Gastrocnemius medialis (tissue), 4 donors: ENCODE measurements at regions not wholly inside any gene's neighbourhood (a gene's known extent, or its start where the extent isn't known, plus 50 kb on each side); places are given as distances from the start of the nearest gene placed in this dataset.

ENCODE experiments used
- ATAC-seq, 2 donors: fragments of 150-250 bp; one replicate each; pipeline ENCODE4 v1.9.1; 2016
- DNase-seq, 2 donors: peaks; one replicate each; pipeline ENCODE4 v3.0.0-alpha.2; 2019
- H3K27ac ChIP-seq, 4 donors: fragments of 200-600 bp; sonication (generic); 1 replicate in 1 of 4; 2 replicates in 3 of 4; pipeline ENCODE4 v1.5.1; 2016 to 2018; ENCODE audit warnings: mild to moderate bottlenecking in 2 of 4, moderate library complexity in 1 of 4
- H3K27me3 ChIP-seq, 3 donors: fragments of 200-600 bp; sonication (generic) in 2 of 3; 1 replicate in 1 of 3; 2 replicates in 2 of 3; pipeline versions ENCODE4 v1.5.1 to v1.6.0; 2016 to 2019; ENCODE audit warnings: mild to moderate bottlenecking in 1 of 3, moderate library complexity in 1 of 3
- H3K36me3 ChIP-seq, 2 donors: fragments of 200-600 bp; sonication (generic) in 1 of 2; one replicate each; pipeline ENCODE4 v1.5.1; 2017 to 2018
- H3K4me1 ChIP-seq, 2 donors: fragments of 200-600 bp; sonication (generic) in 1 of 2; one replicate each; pipeline ENCODE4 v1.5.1; 2016 to 2017; ENCODE audit warnings: mild to moderate bottlenecking in 2 of 2
- H3K4me3 ChIP-seq, 4 donors: fragments of 200-600 bp; sonication (generic) in 3 of 4; 1 replicate in 1 of 4; 2 replicates in 3 of 4; pipeline ENCODE4 v1.5.1; 2016 to 2019; ENCODE audit warnings: mild to moderate bottlenecking in 2 of 4
- H3K9me3 ChIP-seq, 3 donors: fragments of 200-600 bp; sonication (generic) in 2 of 3; 1 replicate in 1 of 3; 2 replicates in 2 of 3; pipeline ENCODE4 v1.5.1; 2016 to 2019
- CTCF ChIP-seq, 5 experiments: fragments of 450-650 bp in 3 of 5; fragments of 200-600 bp in 2 of 5; sonication (generic) in 2 of 5; IDR thresholded peaks in 4 of 5; conservative IDR thresholded peaks in 1 of 5; 1 replicate in 4 of 5; 2 replicates in 1 of 5; pipeline ENCODE4 v1.5.1; 2016 to 2019; ENCODE audit warnings: antibody characterized with exemption in 5 of 5, mild to moderate bottlenecking in 3 of 5, moderate library complexity in 3 of 5
- POLR2A ChIP-seq, 2 donors: fragments of 450-650 bp; IDR thresholded peaks; one replicate each; pipeline ENCODE4 v1.6.1; 2017; ENCODE audit warnings: antibody characterized with exemption in 2 of 2, mild to moderate bottlenecking in 2 of 2, moderate library complexity in 2 of 2
- in situ Hi-C, 4 donors: fragments of 200-750 bp; cut with MboI; loops; one replicate each; pipeline versions ENCODE4 v1.15.0 to v1.8.0; 2017; ENCODE audit warnings: low sequenced_read_pairs in 4 of 4
- intact Hi-C: fragments of 100-400 bp; cut with DNase I; formaldehyde crosslinking; loops from one replicate; pipeline ENCODE4 v1.15.1; 2023; ENCODE audit warnings: low total_unique reads

GRCh38 chr17:34118564-34118963, 136.5 kb upstream of the CCL2 start:
- H3K36me3 ChIP-seq: no peaks in the 10 kb centered on the region
- H3K9me3 ChIP-seq: no peaks in the 10 kb centered on the region
- no peak overlapping the region for H3K27ac ChIP-seq
- H3K27me3 ChIP-seq: peaks cover 0 to 4% (median 0%) of the 10 kb centered on the region in 3 donors
- DNase-seq (peak in 1 of 2 donors; percentile 14), ATAC-seq (peak in 1 of 2 donors; percentile 50)
- TF ChIP-seq POLR2A (IDR thresholded peaks at IDR 0.05) (no peak), CTCF (IDR thresholded peaks at IDR 0.05 in 4 of 5, conservative IDR thresholded peaks at IDR 0.05 in 1 of 5) (no peak)
- intact Hi-C loops (no loop called here), in situ Hi-C loops (loop anchor here in 1 of 4 donors (25.0 kb wide), 1 partner anchor 106 kb away; no protein-coding TSS in a partner anchor)
- H3K4me1 ChIP-seq: no peaks in the 10 kb centered on the region
- no peak overlapping the region for H3K4me3 ChIP-seq

- no peak overlapping the region for H3K27ac ChIP-seq
- H3K36me3 ChIP-seq: no peaks in the 10 kb centered on the region
- no peaks in the 10 kb centered on the region for H3K4me1 ChIP-seq
- DNase-seq (no peak), ATAC-seq (no peak)
- in situ Hi-C loops (loop anchor here in 1 of 4 donors (25.0 kb wide), 1 partner anchor 109 kb away; no protein-coding TSS in a partner anchor), intact Hi-C loops (no loop called here)
- H3K9me3 ChIP-seq: no peaks in the 10 kb centered on the region
- no peak for TF ChIP-seq CTCF (IDR thresholded peaks at IDR 0.05 in 4 of 5, conservative IDR thresholded peaks at IDR 0.05 in 1 of 5)
- no peak for TF ChIP-seq POLR2A (IDR thresholded peaks at IDR 0.05)
- H3K27me3 ChIP-seq: peaks cover 0 to 4% (median 0%) of the 10 kb centered on the region in 3 donors
- no peak overlapping the region for H3K4me3 ChIP-seq
Measured at GRCh38 chr17:34121311-34121710, 133.8 kb upstream of the CCL2 start.

GRCh38 chr17:34122515-34122914, 132.6 kb upstream of the CCL2 start:
- H3K4me3 ChIP-seq: no peak overlapping the region
- no peaks in the 10 kb centered on the region for H3K4me1 ChIP-seq
- H3K27me3 ChIP-seq: peaks cover 0 to 7% (median 0%) of the 10 kb centered on the region in 3 donors
- in situ Hi-C loops (loop anchor here in 1 of 4 donors (25.0 kb wide), 1 partner anchor 110 kb away; no protein-coding TSS in a partner anchor), intact Hi-C loops (no loop called here)
- no peaks in the 10 kb centered on the region for H3K36me3 ChIP-seq
- no peaks in the 10 kb centered on the region for H3K9me3 ChIP-seq
- H3K27ac ChIP-seq: no peak overlapping the region
- TF ChIP-seq POLR2A (IDR thresholded peaks at IDR 0.05) (no peak), CTCF (IDR thresholded peaks at IDR 0.05 in 4 of 5, conservative IDR thresholded peaks at IDR 0.05 in 1 of 5) (no peak)
- no peak for ATAC-seq
- no peak for DNase-seq

DNA sequence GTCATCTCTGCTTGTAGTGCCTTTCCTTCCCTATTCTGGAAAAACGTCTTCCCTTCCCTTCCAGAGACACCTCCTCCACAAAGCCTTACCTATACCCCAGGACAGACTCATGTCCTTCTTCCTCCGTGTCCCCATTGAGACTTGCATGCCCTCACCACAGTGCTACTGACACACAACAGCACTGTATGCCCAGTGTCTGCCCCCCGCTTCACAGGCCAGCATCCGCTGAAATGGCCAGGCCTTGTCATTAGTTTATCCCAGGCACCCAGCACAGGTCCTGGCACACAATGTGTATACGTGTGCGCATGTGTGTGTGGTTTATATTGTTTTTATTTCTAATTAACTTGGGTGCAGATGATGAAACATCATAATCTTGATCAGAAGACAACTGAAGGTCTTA, 130.1 kb upstream of the CCL2 start:
- H3K27ac ChIP-seq: no peak overlapping the region
- peaks cover 0 to 15% (median 0%) of the 10 kb centered on the region in 3 donors for H3K27me3 ChIP-seq

More for the DNA sequence above, 130.1 kb upstream of the CCL2 start:
- Histone ChIP-seq H3K36me3 (no peaks in the 10 kb centered on the region), H3K4me1 (no peaks in the 10 kb centered on the region), H3K9me3 (no peaks in the 10 kb centered on the region), H3K4me3 (no peak overlapping the region)
- ATAC-seq: no peak
- in situ Hi-C loops: loop anchor here in 1 of 4 donors (25.0 kb wide), 1 partner anchor 188 kb away; no protein-coding TSS in a partner anchor
- TF ChIP-seq POLR2A (IDR thresholded peaks at IDR 0.05) (no peak), CTCF (IDR thresholded peaks at IDR 0.05 in 4 of 5, conservative IDR thresholded peaks at IDR 0.05 in 1 of 5) (no peak)
- intact Hi-C loops: no loop called here
- DNase-seq: no peak
